ENCODE measurements at regions not wholly inside any gene's neighbourhood (a gene's known extent, or its start where the extent isn't known, plus 50 kb on each side); places are given as distances from the start of the nearest gene placed in this dataset.

DNA sequence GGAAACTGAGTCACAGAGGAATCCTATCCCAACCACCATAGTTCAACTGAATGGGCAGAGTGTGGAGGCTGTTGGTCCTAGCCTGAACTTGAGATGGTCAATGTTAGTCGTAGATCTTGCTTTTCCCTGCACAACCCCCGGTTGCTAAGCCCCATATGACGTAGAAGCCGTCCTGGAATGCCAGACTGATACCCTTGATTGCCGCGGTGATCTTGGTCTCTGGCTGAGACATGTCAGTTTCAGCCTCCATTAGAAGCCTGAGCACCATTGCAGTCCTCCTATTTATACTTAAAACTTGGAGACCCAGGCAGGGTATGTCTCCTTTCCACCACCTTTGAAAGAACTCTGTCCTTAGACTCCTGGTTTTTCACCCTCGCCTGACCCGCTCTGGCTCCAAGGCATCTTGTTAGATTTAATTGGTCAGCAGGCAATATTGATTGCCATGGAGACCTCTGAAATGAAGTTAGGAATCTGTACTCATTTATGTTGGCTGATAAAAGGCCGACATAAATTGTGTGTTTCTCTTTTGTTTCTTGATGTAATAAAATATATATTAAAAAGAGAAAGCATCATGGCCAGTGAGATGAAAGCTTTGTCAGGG is 53.4 kb downstream of the RPLP1 start:
- no peaks in the 10 kb centered on the region for H3K4me1 ChIP-seq (ENCODE audit: insufficient read depth)
- no peak overlapping the region for H3K4me3 ChIP-seq (ENCODE audit: low read depth, low read length)
- WGBS = 87% methylated on average over 9 of the region's 9 CpGs
- DNase-seq (ENCODE audit: extremely low spot score) = no peak
- H3K27ac ChIP-seq (ENCODE audit: low read depth) = no peak overlapping the region
- no peaks in the 10 kb centered on the region for H3K36me3 ChIP-seq (ENCODE audit: insufficient read depth)

DNA sequence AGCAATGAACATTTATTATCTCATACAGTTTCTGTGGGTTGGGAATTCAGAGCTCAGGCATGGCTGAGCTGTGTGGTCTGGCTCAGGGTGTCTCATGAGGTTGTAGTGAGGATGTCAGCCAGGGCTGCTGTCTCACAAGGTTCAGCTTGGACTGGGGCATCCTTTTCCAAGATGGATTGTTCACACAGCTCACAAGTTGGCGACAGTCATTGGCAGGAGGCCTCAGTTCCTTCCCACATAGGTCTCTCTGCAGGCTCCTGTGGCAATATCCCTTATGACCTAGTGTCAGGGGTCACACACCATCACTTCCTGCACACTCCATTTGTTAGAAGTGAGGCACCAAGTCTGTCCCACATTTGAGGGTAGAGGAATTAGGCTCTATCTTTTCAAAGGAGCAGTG is 56.0 kb downstream of the RPLP1 start:
- H3K27ac ChIP-seq (ENCODE audit: low read depth) = no peak overlapping the region
- WGBS = 87% methylated on average over 1 of the region's 1 CpG
- H3K4me3 ChIP-seq (ENCODE audit: low read depth, low read length) = no peak overlapping the region
- H3K36me3 ChIP-seq (ENCODE audit: insufficient read depth) = no peaks in the 10 kb centered on the region
- no peaks in the 10 kb centered on the region for H3K4me1 ChIP-seq (ENCODE audit: insufficient read depth)
- DNase-seq (ENCODE audit: extremely low spot score) = no peak

DNA sequence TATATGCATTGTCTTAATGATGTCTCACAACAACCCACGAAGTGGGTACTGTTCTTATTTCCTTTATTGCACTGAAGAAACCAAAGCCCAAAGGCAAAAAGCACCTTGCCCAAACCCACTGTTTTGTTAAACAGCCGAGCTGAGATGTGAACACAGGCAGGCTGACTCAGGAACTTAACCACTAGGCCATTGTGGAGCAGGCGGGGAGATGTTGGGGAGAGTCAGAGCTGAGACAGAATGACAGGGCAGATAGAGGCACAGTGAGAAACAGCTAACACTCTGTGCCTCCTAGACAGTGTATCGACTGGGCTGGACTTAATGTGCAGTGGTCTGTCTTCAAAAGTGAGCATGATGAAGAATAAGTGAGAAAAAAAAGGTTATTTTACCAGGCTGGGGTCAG is 56.5 kb downstream of the RPLP1 start:
- 69% methylated on average over 4 of the region's 4 CpGs for WGBS
- no peak overlapping the region for H3K27ac ChIP-seq (ENCODE audit: low read depth)
- H3K4me1 ChIP-seq (ENCODE audit: insufficient read depth) = no peaks in the 10 kb centered on the region
- DNase-seq (ENCODE audit: extremely low spot score) = no peak
- H3K36me3 ChIP-seq (ENCODE audit: insufficient read depth) = no peaks in the 10 kb centered on the region
- no peak overlapping the region for H3K4me3 ChIP-seq (ENCODE audit: low read depth, low read length)

DNA sequence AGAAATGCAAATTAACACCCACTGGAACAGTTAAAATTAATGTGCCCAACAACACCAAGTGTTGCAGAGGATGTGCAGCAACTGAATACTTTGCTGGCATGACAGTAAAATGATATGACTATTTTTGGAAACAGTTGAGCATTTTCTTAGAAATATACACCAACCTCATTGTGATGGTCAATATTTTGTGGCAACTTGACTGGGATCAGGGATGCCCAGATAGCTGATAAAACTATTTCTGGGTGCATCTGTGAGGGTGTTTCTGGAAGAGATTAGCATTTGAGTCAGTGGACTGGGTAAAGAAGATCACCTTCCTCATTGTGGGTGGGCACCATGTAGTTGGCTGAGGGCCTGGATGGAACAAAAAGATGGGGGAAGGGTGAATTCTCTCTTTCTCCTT is 57.9 kb downstream of the RPLP1 start:
- no peak overlapping the region for H3K27ac ChIP-seq (ENCODE audit: low read depth)
- no peak overlapping the region for H3K4me3 ChIP-seq (ENCODE audit: low read depth, low read length)
- H3K4me1 ChIP-seq (ENCODE audit: insufficient read depth) = no peaks in the 10 kb centered on the region
- no peaks in the 10 kb centered on the region for H3K36me3 ChIP-seq (ENCODE audit: insufficient read depth)
- no peak for DNase-seq (ENCODE audit: extremely low spot score)

DNA sequence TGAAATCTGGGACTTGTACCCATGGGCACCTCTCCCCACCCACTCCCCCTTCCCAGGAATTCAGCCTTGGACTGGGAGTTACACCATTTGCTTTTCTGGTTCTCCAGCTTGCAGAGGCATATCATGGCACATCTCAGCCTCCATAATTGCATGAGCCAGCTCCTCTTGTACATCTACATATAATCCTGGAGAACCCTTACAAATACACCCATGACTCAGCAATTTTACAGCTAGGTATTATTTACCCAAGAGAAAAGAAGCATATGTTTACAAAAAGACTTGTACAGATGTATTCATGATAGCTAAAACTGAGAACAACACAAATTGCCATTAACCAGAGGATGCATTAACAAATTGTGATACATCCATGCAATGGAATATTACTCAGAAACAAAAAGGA is 58.4 kb downstream of the RPLP1 start:
- no peak for DNase-seq (ENCODE audit: extremely low spot score)
- H3K27ac ChIP-seq (ENCODE audit: low read depth) = no peak overlapping the region
- no peaks in the 10 kb centered on the region for H3K4me1 ChIP-seq (ENCODE audit: insufficient read depth)
- no peak overlapping the region for H3K4me3 ChIP-seq (ENCODE audit: low read depth, low read length)
- no peaks in the 10 kb centered on the region for H3K36me3 ChIP-seq (ENCODE audit: insufficient read depth)

DNA sequence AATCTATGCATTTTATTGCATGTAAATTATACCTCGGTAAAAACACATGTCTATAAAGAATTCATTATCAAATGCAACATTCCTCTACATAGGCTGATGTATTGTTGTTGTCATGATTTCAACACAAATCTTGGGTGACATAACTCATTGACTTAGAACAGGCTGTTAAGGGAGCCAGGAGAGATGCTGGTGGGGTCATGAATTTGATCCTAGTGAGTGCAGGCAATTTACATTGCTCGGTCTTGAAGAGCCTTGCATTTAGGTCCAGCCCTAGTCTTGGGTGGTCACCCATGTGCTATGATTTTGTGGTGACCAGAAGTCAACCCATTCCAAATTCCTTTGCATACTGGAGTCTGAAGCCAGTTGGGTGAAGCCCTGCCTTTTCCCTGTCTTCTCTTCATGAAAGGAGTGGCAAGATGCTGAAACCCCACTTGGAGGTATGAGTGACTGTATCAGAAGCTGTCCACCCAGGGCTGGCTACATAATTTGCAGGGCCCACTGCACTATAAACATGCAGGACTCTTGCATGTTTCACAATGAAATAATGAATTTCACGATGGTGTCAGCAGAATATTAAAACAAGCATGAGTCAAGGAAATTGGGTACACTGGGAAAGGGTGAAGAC is 59.2 kb downstream of the RPLP1 start:
- Histone ChIP-seq H3K4me3 (ENCODE audit: low read depth, low read length) (no peak overlapping the region), H3K27ac (ENCODE audit: low read depth) (no peak overlapping the region), H3K36me3 (ENCODE audit: insufficient read depth) (no peaks in the 10 kb centered on the region), H3K4me1 (ENCODE audit: insufficient read depth) (no peaks in the 10 kb centered on the region)
- 89% methylated on average over 3 of the region's 3 CpGs for WGBS
- no peak for DNase-seq (ENCODE audit: extremely low spot score)

DNA sequence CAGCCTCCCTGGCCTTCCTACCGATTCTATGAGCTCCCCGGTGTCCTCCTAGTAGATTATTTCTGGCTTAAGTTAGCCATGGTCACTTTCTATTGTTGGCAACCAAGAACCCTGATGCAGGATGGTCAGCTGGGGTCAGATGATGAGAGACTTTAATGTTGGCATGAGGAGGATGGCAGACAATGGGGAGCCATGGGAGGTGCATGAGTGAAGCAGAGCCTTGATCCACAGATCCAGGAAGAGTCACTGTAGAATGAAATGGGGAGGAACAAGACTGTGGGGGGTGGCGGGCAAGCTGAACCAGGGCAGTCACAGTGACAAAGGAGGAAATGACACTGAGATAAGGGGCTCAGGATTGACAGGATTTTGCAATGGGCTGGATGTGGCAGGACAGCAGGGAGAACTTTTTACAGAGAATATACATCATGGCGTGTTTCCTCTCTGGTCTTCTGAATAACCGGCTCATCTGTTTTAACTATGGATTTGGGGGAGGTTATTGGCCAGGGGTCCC is 60.9 kb downstream of the RPLP1 start:
- DNase-seq (ENCODE audit: extremely low spot score) = no peak
- Histone ChIP-seq H3K27ac (ENCODE audit: low read depth) (no peak overlapping the region), H3K4me3 (ENCODE audit: low read depth, low read length) (no peak overlapping the region), H3K4me1 (ENCODE audit: insufficient read depth) (no peaks in the 10 kb centered on the region), H3K36me3 (ENCODE audit: insufficient read depth) (no peaks in the 10 kb centered on the region)
- 83% methylated on average over 5 of the region's 5 CpGs for WGBS

DNA sequence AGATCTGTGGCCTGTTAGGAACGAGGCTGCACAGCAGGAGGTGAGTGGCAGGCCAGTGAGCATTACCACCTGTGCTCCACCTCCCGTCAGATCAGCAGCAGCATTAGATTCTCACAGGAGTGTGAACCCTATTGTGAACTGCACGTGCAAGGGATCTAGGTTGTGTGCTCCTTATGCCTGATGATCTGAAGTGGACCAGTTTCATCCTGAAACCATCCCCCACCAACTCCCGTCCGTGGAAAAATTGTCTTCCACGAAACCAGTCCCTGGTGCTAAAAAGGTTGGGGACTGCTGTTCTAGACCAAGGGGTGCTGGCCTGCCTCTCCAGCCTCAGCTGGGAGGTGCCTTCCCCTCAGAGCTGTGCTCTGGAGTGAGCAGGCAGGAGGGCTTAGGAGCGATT is 61.4 kb downstream of the RPLP1 start:
- no peaks in the 10 kb centered on the region for H3K36me3 ChIP-seq (ENCODE audit: insufficient read depth)

DNA sequence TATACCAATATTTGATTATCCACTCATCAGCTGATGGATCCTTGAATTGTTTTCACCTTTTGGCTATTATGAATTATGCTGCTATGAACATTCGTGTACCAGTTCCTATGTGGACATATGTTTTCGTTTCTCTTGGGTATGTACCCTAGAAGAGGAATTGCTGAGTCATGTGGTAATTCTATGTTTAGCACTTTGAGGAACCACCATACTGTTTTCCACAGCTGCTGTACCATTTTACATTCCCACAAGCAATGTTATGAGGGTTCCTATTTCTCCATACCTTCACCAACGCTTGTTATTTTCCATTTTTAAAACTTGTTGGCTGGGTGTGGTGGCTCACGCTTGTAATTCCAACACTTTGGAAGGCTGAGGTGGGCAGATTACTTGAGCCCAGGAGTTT is 62.9 kb downstream of the RPLP1 start:
- Histone ChIP-seq H3K27ac (ENCODE audit: low read depth) (no peak overlapping the region), H3K4me1 (ENCODE audit: insufficient read depth) (no peaks in the 10 kb centered on the region), H3K4me3 (ENCODE audit: low read depth, low read length) (no peak overlapping the region), H3K36me3 (ENCODE audit: insufficient read depth) (no peaks in the 10 kb centered on the region)
- WGBS = 93% methylated on average over 4 of the region's 4 CpGs
- no peak for DNase-seq (ENCODE audit: extremely low spot score)

More for the DNA sequence above, 61.4 kb downstream of the RPLP1 start:
- Histone ChIP-seq H3K4me3 (ENCODE audit: low read depth, low read length) (no peak overlapping the region), H3K4me1 (ENCODE audit: insufficient read depth) (no peaks in the 10 kb centered on the region), H3K27ac (ENCODE audit: low read depth) (no peak overlapping the region)
- DNase-seq (ENCODE audit: extremely low spot score) = no peak
- 48% methylated on average over 7 of the region's 7 CpGs for WGBS

DNA sequence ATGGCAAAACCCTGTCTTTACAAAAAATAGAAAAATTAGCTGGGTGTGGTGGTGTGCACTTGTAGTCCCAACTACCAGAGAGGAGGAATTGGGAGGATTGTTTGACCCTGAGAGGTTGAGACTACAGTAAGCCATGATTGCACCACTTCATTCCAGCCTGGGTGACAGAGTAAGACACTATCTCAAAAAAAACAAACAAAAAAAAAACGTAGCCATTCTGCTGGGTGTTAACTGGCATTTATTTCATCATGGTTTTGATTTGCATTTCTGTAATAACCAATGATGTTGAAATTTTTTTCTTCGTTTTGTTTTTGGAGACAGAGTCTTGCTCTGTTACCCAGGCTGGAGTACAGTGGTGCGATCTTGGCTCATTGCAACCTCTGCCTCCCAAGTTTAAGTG is 63.3 kb downstream of the RPLP1 start:
- DNase-seq (ENCODE audit: extremely low spot score) = no peak
- 82% methylated on average over 3 of the region's 3 CpGs for WGBS
- H3K27ac ChIP-seq (ENCODE audit: low read depth) = no peak overlapping the region
- no peaks in the 10 kb centered on the region for H3K36me3 ChIP-seq (ENCODE audit: insufficient read depth)
- no peak overlapping the region for H3K4me3 ChIP-seq (ENCODE audit: low read depth, low read length)
- no peaks in the 10 kb centered on the region for H3K4me1 ChIP-seq (ENCODE audit: insufficient read depth)

DNA sequence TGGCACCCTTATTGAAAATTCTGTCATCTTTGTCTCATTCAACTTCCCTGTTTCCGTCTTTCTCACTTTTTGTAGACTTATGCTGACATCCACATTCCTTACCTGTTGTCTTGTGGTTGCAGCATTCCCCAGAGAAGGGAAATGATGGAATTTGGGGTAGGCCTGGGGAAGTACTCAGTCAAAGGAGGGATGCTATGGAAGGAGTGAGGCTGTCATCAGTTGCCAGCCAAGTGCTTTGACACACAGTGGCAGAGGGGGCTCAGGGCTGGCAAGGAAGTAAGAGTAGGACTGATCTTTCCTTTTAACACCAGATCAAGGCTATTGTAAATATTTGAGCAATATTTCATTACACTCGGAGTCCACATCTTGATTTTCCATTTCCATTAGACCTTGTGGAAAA is 64.4 kb downstream of the RPLP1 start:
- WGBS = 74% methylated on average over 2 of the region's 2 CpGs
- Histone ChIP-seq H3K4me3 (ENCODE audit: low read depth, low read length) (no peak overlapping the region), H3K4me1 (ENCODE audit: insufficient read depth) (no peaks in the 10 kb centered on the region), H3K27ac (ENCODE audit: low read depth) (no peak overlapping the region), H3K36me3 (ENCODE audit: insufficient read depth) (no peaks in the 10 kb centered on the region)
- DNase-seq (ENCODE audit: extremely low spot score) = no peak

DNA sequence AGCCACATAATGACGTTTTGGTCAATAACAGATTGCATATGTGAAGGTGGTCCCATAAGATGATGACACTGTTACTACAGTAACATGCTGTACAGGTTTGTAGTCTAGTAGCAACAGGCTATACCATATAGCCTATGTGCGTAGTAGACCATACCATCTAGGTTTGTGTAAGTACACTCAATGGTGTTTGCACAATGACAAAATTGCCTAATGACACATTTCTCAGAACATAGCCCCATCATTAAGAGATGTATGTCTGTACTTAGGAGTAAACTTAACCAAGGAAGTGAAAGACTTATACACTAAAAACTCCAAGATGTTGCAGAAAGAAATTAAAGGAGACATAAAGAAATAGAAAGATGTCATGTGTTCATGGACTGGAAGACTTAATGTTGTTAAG is 66.2 kb downstream of the RPLP1 start:
- H3K27ac ChIP-seq (ENCODE audit: low read depth) = no peak overlapping the region
- WGBS = 82% methylated on average over 2 of the region's 2 CpGs
- H3K4me1 ChIP-seq (ENCODE audit: insufficient read depth) = no peaks in the 10 kb centered on the region
- no peaks in the 10 kb centered on the region for H3K36me3 ChIP-seq (ENCODE audit: insufficient read depth)
- DNase-seq (ENCODE audit: extremely low spot score) = no peak
- H3K4me3 ChIP-seq (ENCODE audit: low read depth, low read length) = no peak overlapping the region

DNA sequence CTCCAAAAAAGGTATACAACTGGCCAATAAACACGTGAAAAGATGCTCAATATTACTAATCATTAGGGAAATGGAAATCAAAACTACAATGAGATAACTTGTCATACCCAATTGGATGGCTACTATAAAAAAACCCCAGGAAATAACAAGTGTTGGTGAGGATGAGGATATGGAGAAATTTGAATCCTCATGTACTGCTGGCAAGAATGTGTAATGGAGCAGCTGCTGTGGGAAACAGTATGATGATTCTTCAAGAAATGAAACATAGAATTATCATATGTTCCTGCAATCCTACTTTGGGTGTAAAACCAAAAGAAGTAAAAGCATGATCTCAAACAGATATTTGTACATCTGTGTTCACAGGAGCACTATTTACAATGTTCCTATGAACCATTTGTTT is 67.4 kb downstream of the RPLP1 start:
- no peak overlapping the region for H3K4me3 ChIP-seq (ENCODE audit: low read depth, low read length)
- H3K4me1 ChIP-seq (ENCODE audit: insufficient read depth) = no peaks in the 10 kb centered on the region
- WGBS = 46% methylated on average over 1 of the region's 1 CpG
- no peak for DNase-seq (ENCODE audit: extremely low spot score)
- H3K36me3 ChIP-seq (ENCODE audit: insufficient read depth) = no peaks in the 10 kb centered on the region
- no peak overlapping the region for H3K27ac ChIP-seq (ENCODE audit: low read depth)

DNA sequence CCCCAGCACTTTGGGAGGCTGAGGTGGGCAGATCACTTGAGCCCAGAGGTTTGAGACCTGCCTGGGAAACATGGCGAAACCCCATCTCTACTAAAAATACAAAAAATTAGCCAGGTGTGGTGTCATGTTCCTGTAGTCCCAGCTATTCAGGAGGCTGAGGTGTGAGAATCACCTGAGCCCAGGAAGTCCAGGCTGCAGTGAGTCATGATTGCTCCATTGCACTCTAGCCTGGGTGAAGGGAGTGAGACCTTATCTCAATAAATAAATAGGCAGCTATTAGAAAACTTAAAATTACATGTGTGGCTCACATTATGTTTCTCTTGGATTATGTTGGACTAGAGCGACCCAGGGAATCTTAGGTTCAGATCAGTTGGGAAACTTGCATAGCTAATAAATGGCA is 69.7 kb downstream of the RPLP1 start:
- WGBS = over 99% methylated on average over 2 of the region's 2 CpGs

More for the DNA sequence above, 69.7 kb downstream of the RPLP1 start:
- Histone ChIP-seq H3K4me3 (ENCODE audit: low read depth, low read length) (no peak overlapping the region), H3K4me1 (ENCODE audit: insufficient read depth) (no peaks in the 10 kb centered on the region), H3K36me3 (ENCODE audit: insufficient read depth) (no peaks in the 10 kb centered on the region), H3K27ac (ENCODE audit: low read depth) (no peak overlapping the region)
- DNase-seq (ENCODE audit: extremely low spot score) = no peak

Measured in urinary bladder (tissue), 3 donors.